ENCODE measurements at regions not wholly inside any gene's neighbourhood (a gene's known extent, or its start where the extent isn't known, plus 50 kb on each side); places are given as distances from the start of the nearest gene placed in this dataset.

GRCh38 chr20:58569241-58570125 is 54.3 kb upstream of the APCDD1L start:
- peaks cover 2% of the 10 kb centered on the region for H3K9me3 Mint-ChIP-seq
- H3K36me3 Mint-ChIP-seq (ENCODE audit: low read depth) = no peaks in the 10 kb centered on the region
- TF ChIP-seq CTCF (IDR thresholded peaks at IDR 0.05; ENCODE audit: unreplicated experiment in 3 of 3) = no peak
- H3K27ac Mint-ChIP-seq = peak overlapping the region; percentile 99 to 100 (median 99)
- peaks cover 70% of the 10 kb centered on the region for H3K4me1 Mint-ChIP-seq
- H3K4me3 Mint-ChIP-seq = peak overlapping the region; percentile 19 to 66 (median 59)
- H3K27me3 Mint-ChIP-seq (ENCODE audit: low read depth) = peaks cover 8% of the 10 kb centered on the region

GRCh38 chr20:58568483-58569240 is 53.5 kb upstream of the APCDD1L start:
- Mint-ChIP-seq H3K27ac (peak overlapping the region; percentile 99 to 100 (median 99)), H3K4me1 (peaks cover 64% of the 10 kb centered on the region), H3K9me3 (peaks cover 2% of the 10 kb centered on the region), H3K27me3 (ENCODE audit: low read depth) (peaks cover 8% of the 10 kb centered on the region), H3K4me3 (peak overlapping the region; percentile 10 to 59 (median 19)), H3K36me3 (ENCODE audit: low read depth) (peaks cover 1% of the 10 kb centered on the region)
- no peak for TF ChIP-seq CTCF (IDR thresholded peaks at IDR 0.05; ENCODE audit: unreplicated experiment in 3 of 3)

GRCh38 chr20:58568126-58568482 is 52.9 kb upstream of the APCDD1L start:
- peaks cover 6% of the 10 kb centered on the region for H3K36me3 Mint-ChIP-seq (ENCODE audit: low read depth)
- peaks cover 8% of the 10 kb centered on the region for H3K27me3 Mint-ChIP-seq (ENCODE audit: low read depth)
- peaks cover 66% of the 10 kb centered on the region for H3K4me1 Mint-ChIP-seq
- peak overlapping the region; percentile 99 to 100 (median 99) for H3K27ac Mint-ChIP-seq
- TF ChIP-seq CTCF (IDR thresholded peaks at IDR 0.05; ENCODE audit: unreplicated experiment in 3 of 3) = no peak
- H3K9me3 Mint-ChIP-seq = peaks cover 5% of the 10 kb centered on the region
- peak overlapping the region in 2 of 3 experiments; percentile 31 to 37 for H3K4me3 Mint-ChIP-seq

GRCh38 chr20:58567437-58567836 is 52.2 kb upstream of the APCDD1L start:
- Mint-ChIP-seq H3K36me3 (ENCODE audit: low read depth) (peaks cover 6% of the 10 kb centered on the region), H3K27me3 (ENCODE audit: low read depth) (peaks cover 8% of the 10 kb centered on the region), H3K4me1 (peaks cover 61% of the 10 kb centered on the region), H3K9me3 (peaks cover 8% of the 10 kb centered on the region), H3K4me3 (no peak overlapping the region), H3K27ac (peak overlapping the region; percentile 99 to 100 (median 99))
- TF ChIP-seq CTCF (IDR thresholded peaks at IDR 0.05; ENCODE audit: unreplicated experiment in 3 of 3) = no peak

GRCh38 chr20:58566981-58567380 is 51.8 kb upstream of the APCDD1L start:
- no peak for TF ChIP-seq CTCF (IDR thresholded peaks at IDR 0.05; ENCODE audit: unreplicated experiment in 3 of 3)
- H3K27ac Mint-ChIP-seq = peak overlapping the region in 1 of 3 experiments; percentile 19
- H3K4me1 Mint-ChIP-seq = peaks cover 57% of the 10 kb centered on the region
- H3K36me3 Mint-ChIP-seq (ENCODE audit: low read depth) = peaks cover 6% of the 10 kb centered on the region
- peaks cover 8% of the 10 kb centered on the region for H3K27me3 Mint-ChIP-seq (ENCODE audit: low read depth)
- no peak overlapping the region for H3K4me3 Mint-ChIP-seq
- peaks cover 11% of the 10 kb centered on the region for H3K9me3 Mint-ChIP-seq

Data from nephron (organoid).